HUES64 (cell line): ENCODE measurements at regions not wholly inside any gene's neighbourhood (a gene's known extent, or its start where the extent isn't known, plus 50 kb on each side); places are given as distances from the start of the nearest gene placed in this dataset.

Experiments
- H3K27ac ChIP-seq: 2 replicates; pipeline ENCODE4 v1.7.0; 2013; ENCODE audit warnings: low read depth, low read length, inconsistent platforms
- H3K27me3 ChIP-seq: 2 replicates; pipeline ENCODE4 v1.6.1; 2013; ENCODE audit warnings: mild to moderate bottlenecking, low read length; ENCODE audit not compliant: insufficient read depth
- H3K36me3 ChIP-seq: 2 replicates; pipeline ENCODE4 v1.6.1; 2013; ENCODE audit warnings: mild to moderate bottlenecking, low read length; ENCODE audit not compliant: insufficient read depth
- H3K4me1 ChIP-seq: 2 replicates; pipeline ENCODE4 v1.6.1; 2013; ENCODE audit warnings: mild to moderate bottlenecking, low read length, moderate library complexity; ENCODE audit not compliant: insufficient read depth
- H3K4me3 ChIP-seq: 2 replicates; pipeline ENCODE4 v1.5.1; 2013; ENCODE audit warnings: mild to moderate bottlenecking, low read length, moderate library complexity
- H3K9ac ChIP-seq: 2 replicates; pipeline ENCODE4 v1.6.1; 2013; ENCODE audit warnings: mild to moderate bottlenecking, low read depth, low read length
- H3K9me3 ChIP-seq: 2 replicates; pipeline ENCODE4 v1.6.1; 2013; ENCODE audit warnings: low read depth, low read length; ENCODE audit not compliant: insufficient read depth
- WGBS: fragments of 150-250, 120-280 bp; methylation state at CpG from one replicate; pipeline ENCODE4 v1.1.7; 2013; ENCODE audit warnings: missing lambda C conversion rate; 5-methylcytosine and 5-hydroxymethylcytosine counted together

- H3K9me3 ChIP-seq: peaks cover 13% of the 10 kb centered on the region; the same call in 1 of the 2 replicates
- WGBS: 96% methylated on average over 3 of the region's 3 CpGs
- H3K27ac ChIP-seq: no peak overlapping the region
- no peak overlapping the region for H3K4me3 ChIP-seq
- no peak overlapping the region for H3K9ac ChIP-seq
- no peaks in the 10 kb centered on the region for H3K27me3 ChIP-seq
- H3K4me1 ChIP-seq: no peaks in the 10 kb centered on the region
- H3K36me3 ChIP-seq: no peaks in the 10 kb centered on the region
These were observed 74.9 kb upstream of the KL start for GRCh38 chr13:32941368-32941767.

GRCh38 chr13:32946558-32946957, 69.7 kb upstream of the KL start:
- Histone ChIP-seq H3K9me3 (no peaks in the 10 kb centered on the region), H3K27ac (no peak overlapping the region), H3K9ac (no peak overlapping the region), H3K27me3 (no peaks in the 10 kb centered on the region), H3K36me3 (no peaks in the 10 kb centered on the region), H3K4me1 (no peaks in the 10 kb centered on the region), H3K4me3 (no peak overlapping the region)
- WGBS: 90% methylated on average over 5 of the region's 5 CpGs

- 90% methylated on average over 8 of the region's 8 CpGs for WGBS
- no peaks in the 10 kb centered on the region for H3K9me3 ChIP-seq
- no peak overlapping the region for H3K27ac ChIP-seq
- no peak overlapping the region for H3K9ac ChIP-seq
- no peaks in the 10 kb centered on the region for H3K27me3 ChIP-seq
- no peaks in the 10 kb centered on the region for H3K36me3 ChIP-seq
- H3K4me3 ChIP-seq: no peak overlapping the region
- H3K4me1 ChIP-seq: no peaks in the 10 kb centered on the region
These were observed 68.6 kb upstream of the KL start for GRCh38 chr13:32947411-32948276.

DNA sequence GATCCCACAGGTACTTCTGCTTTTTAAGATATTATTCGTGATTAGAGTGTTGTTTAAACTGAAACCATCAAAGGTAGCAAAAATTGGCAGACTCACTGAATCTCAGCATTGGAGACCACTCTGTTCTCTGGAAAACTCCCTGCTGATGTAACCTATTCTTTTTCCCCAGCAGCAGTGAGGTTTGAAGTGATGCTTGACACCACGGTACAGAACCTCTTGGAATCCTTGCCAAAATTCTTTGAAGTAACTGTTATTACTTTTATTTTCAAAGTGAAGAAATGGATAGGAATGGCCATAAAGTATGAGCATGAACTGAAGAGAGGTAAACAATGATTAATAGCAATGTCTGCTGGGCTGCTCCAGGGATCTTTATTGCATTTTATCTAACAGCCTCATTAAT, 66.4 kb upstream of the KL start:
- Histone ChIP-seq H3K4me1 (no peaks in the 10 kb centered on the region), H3K36me3 (no peaks in the 10 kb centered on the region), H3K27ac (no peak overlapping the region), H3K4me3 (no peak overlapping the region), H3K27me3 (no peaks in the 10 kb centered on the region), H3K9ac (no peak overlapping the region), H3K9me3 (no peaks in the 10 kb centered on the region)
- WGBS: 93% methylated on average over 2 of the region's 2 CpGs

DNA sequence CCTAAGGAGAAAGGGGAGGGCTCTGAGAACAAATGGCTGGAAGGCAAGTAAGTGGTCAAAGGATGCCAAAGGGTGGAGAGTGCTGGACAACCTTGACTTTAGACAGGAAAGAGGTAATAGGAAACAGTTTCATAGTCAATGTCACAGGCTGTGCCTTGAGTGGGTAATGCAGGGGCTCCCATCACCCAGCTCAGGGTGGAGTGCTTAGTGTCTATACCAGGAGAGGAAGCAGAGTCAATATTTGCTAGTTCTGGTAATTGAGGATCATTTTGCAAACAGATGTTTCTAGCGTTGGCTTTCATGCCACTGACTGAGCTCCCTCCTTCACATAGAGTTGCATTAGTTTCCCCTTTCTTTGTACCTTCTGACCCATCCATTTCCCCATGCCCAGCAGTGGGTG, 64.6 kb upstream of the KL start:
- 87% methylated on average over 1 of the region's 1 CpG for WGBS
- no peaks in the 10 kb centered on the region for H3K4me1 ChIP-seq
- peaks cover 11% of the 10 kb centered on the region; the same call in 1 of the 2 replicates for H3K27me3 ChIP-seq
- no peak overlapping the region for H3K4me3 ChIP-seq
- no peak overlapping the region for H3K9ac ChIP-seq
- no peaks in the 10 kb centered on the region for H3K36me3 ChIP-seq
- no peaks in the 10 kb centered on the region for H3K9me3 ChIP-seq
- H3K27ac ChIP-seq: no peak overlapping the region

DNA sequence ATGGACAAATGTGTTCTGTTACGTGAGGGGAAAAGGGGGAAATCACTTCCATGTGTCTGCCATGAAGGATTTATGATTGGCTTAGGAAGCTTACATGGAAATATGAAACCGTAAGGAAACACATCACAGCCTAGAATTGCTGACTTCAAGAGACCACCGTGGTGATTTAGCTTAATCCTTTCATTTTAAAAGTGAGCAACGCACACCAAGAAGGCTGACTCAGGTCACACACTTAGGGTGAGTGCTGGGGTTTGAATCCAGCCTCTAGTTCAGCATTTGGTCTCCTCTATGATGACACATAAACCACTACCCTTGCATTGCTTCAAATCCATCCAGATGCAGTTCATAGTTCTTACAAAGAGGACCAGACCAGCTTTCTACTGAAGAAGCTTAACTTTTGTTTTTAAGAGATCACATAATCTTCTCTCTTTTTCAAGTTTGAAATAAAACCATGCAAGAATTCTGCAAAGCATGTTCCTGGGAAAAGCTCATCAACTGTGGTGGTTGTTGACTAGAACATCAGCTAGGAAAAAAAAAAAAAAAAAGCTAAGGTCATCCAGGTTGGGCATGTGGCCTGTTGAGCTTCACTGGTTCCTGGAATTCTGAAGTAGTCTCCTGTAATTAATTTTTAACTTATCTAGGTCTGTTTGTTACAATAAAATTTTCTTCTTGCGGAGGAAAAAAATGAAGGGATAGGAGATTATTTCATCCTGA, 60.2 kb upstream of the KL start:
- no peak overlapping the region for H3K4me3 ChIP-seq
- no peaks in the 10 kb centered on the region for H3K9me3 ChIP-seq
- no peak overlapping the region for H3K9ac ChIP-seq
- 94% methylated on average over 5 of the region's 5 CpGs for WGBS
- H3K27ac ChIP-seq: no peak overlapping the region
- H3K36me3 ChIP-seq: no peaks in the 10 kb centered on the region
- H3K27me3 ChIP-seq: peaks cover 48% of the 10 kb centered on the region
- H3K4me1 ChIP-seq: no peaks in the 10 kb centered on the region

DNA sequence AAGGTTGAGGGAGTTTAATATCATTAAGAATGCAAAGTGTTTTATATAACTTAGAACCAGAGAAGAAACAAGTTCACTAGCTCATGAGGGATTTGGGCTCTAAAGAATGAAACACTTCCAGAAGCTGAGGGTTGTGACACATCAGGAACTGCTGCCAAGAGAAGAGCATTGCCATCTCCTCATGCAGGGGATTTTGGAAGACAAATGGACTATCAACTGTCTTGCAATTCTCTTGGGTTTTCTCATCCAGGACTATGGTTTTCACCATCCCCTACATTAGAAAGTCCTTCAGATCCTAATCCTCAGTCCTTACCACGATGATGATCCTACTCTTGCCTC, 59.7 kb upstream of the KL start:
- Histone ChIP-seq H3K9me3 (no peaks in the 10 kb centered on the region), H3K36me3 (no peaks in the 10 kb centered on the region), H3K4me3 (no peak overlapping the region), H3K4me1 (no peaks in the 10 kb centered on the region), H3K9ac (no peak overlapping the region), H3K27me3 (peaks cover 53% of the 10 kb centered on the region), H3K27ac (no peak overlapping the region)
- 81% methylated on average over 1 of the region's 1 CpG for WGBS

GRCh38 chr13:32960626-32961025, 55.6 kb upstream of the KL start:
- no peak overlapping the region for H3K27ac ChIP-seq
- 95% methylated on average over 4 of the region's 4 CpGs for WGBS
- no peaks in the 10 kb centered on the region for H3K4me1 ChIP-seq
- H3K27me3 ChIP-seq: peaks cover 62% of the 10 kb centered on the region
- H3K9ac ChIP-seq: no peak overlapping the region
- H3K4me3 ChIP-seq: no peak overlapping the region
- H3K9me3 ChIP-seq: no peaks in the 10 kb centered on the region
- no peaks in the 10 kb centered on the region for H3K36me3 ChIP-seq

- Histone ChIP-seq H3K9ac (no peak overlapping the region), H3K36me3 (no peaks in the 10 kb centered on the region), H3K4me1 (no peaks in the 10 kb centered on the region), H3K4me3 (no peak overlapping the region), H3K27ac (no peak overlapping the region), H3K27me3 (peaks cover 52% of the 10 kb centered on the region), H3K9me3 (no peaks in the 10 kb centered on the region)
- 88% methylated on average over 1 of the region's 1 CpG for WGBS
These were observed 54.5 kb upstream of the KL start for GRCh38 chr13:32961724-32962123.

GRCh38 chr13:32962342-32962741, 53.9 kb upstream of the KL start:
- Histone ChIP-seq H3K4me1 (no peaks in the 10 kb centered on the region), H3K36me3 (no peaks in the 10 kb centered on the region), H3K9me3 (no peaks in the 10 kb centered on the region), H3K4me3 (no peak overlapping the region), H3K27me3 (peaks cover 46% of the 10 kb centered on the region), H3K9ac (no peak overlapping the region), H3K27ac (no peak overlapping the region)
- WGBS: 93% methylated on average over 2 of the region's 2 CpGs

- 95% methylated on average over 2 of the region's 2 CpGs for WGBS
- Histone ChIP-seq H3K27ac (no peak overlapping the region), H3K4me1 (no peaks in the 10 kb centered on the region)
These were observed 51.2 kb upstream of the KL start for GRCh38 chr13:32964987-32965386.

More at GRCh38 chr13:32964987-32965386, 51.2 kb upstream of the KL start:
- Histone ChIP-seq H3K9me3 (no peaks in the 10 kb centered on the region), H3K36me3 (no peaks in the 10 kb centered on the region), H3K27me3 (peaks cover 26% of the 10 kb centered on the region), H3K4me3 (no peak overlapping the region), H3K9ac (no peak overlapping the region)
